GM21576 (cell line): ENCODE measurements at regions not wholly inside any gene's neighbourhood (a gene's known extent, or its start where the extent isn't known, plus 50 kb on each side); places are given as distances from the start of the nearest gene placed in this dataset.
"Not testable (repeated sequence)": the region's sequence is repeated elsewhere in the genome, so short reads cannot be mapped to it uniquely, and the experiment has no call there.

Experiments used
- ATAC-seq: cut with Tn5 transposase; IDR thresholded peaks from one replicate; pipeline ENCODE4 v1.9.1; 2021; ENCODE audit warnings: mild to moderate bottlenecking, moderate library complexity; ENCODE audit not compliant: unreplicated experiment

DNA sequence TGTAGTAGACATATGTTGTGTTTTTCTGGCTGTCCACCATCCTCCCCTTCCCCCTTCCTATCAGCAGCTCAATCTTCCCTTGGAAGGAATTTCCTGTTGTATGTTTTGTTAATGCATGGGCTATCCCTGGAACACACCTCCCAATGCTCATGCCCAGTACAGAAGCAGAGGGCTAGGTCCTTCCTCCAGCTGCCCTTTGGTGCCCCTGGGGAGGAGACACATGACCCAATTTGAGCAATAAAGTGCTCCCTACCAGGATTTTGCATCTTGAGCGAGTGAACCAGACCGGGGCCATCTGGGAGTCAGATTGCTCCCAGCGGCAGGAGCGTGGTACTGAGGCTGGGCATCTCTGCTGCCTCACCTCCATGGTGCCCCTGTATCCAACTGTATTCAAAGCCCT is 141.5 kb upstream of the MED13 start:
- ATAC-seq: no peak

GRCh38 chr17:62197156-62197555 is 132.1 kb upstream of the MED13 start:
- ATAC-seq: not testable (repeated sequence)

- not testable (repeated sequence) for ATAC-seq
These were observed 131.5 kb upstream of the MED13 start for GRCh38 chr17:62196587-62196986.

DNA sequence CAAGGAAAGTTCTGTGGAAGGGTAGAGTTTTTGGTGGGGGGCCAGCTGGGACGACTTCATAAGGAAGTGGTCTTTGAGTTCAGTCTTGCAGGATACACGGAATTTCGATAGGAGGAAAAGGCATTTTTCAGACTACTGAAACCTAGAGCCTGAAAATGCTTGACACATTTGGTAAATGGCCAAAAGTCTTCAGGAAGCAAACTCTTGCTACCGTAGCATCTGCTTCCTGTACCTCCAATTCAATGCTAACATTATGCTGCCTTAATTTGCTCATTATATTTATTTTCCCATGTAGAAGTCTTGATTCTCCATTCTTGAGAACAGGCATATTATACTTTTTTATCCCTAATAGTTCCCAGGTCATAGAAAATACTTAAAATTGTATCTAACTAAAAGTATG is 129.3 kb upstream of the MED13 start:
- ATAC-seq: no peak

- ATAC-seq: no peak
These were observed 128.2 kb upstream of the MED13 start for GRCh38 chr17:62193249-62193648.

- ATAC-seq: no peak
These were observed 126.6 kb upstream of the MED13 start for GRCh38 chr17:62191390-62192361.

GRCh38 chr17:62189377-62189776 is 124.3 kb upstream of the MED13 start:
- no peak for ATAC-seq

- ATAC-seq: no peak
These were observed 123.6 kb upstream of the MED13 start for GRCh38 chr17:62188713-62189112.

DNA sequence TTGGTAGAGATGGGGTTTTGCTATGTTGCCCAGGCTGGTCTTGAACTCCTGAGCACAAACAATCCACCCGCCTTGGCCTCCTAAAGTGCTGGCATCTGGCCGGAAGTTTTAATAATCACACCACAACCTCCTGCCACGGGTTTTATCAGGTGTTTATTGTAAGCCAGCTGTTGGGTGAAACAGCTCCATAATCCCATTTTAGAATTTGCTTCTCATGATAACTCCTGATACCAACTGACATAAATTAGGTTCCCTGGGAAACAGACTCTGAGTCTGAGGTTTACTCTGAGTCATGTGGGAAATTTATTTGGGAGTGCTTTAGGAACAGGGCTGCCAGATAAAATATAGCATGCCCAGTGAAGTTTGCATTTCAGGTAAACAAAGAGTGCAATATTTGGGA is 122.6 kb upstream of the MED13 start:
- ATAC-seq: no peak

GRCh38 chr17:62186841-62187240 is 121.8 kb upstream of the MED13 start:
- no peak for ATAC-seq

GRCh38 chr17:62180772-62181171 is 115.7 kb upstream of the MED13 start:
- ATAC-seq: no peak

GRCh38 chr17:62179525-62180161 is 114.6 kb upstream of the MED13 start:
- no peak for ATAC-seq

DNA sequence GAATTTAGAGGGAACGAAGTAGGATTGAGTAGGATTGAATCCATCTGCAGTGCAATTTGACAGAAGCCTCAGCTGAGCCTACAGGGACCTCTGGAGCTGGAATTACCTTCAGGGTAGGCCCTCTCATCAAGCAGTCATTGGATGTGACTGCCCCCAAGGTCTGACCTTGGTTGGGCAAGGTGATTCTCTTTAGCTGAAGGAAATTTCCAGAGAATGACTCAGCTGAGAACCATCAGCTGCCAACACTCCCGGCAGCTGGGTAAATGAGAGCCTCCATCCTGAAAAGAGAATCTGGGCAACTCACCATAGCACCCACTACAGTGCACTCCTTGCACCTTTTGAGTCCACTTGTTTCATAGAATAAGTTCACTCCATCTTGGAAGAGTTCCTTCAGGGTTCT is 113.5 kb upstream of the MED13 start:
- no peak for ATAC-seq

- no peak for ATAC-seq
These were observed 107.6 kb upstream of the MED13 start for GRCh38 chr17:62172492-62173291.

- ATAC-seq: no peak
These were observed 102.0 kb upstream of the MED13 start for GRCh38 chr17:62167076-62167475.

GRCh38 chr17:62164747-62165722 is 100.0 kb upstream of the MED13 start:
- no peak for ATAC-seq

- ATAC-seq: no peak
These were observed 98.8 kb upstream of the MED13 start for GRCh38 chr17:62163847-62164246.

GRCh38 chr17:62162898-62163297 is 97.8 kb upstream of the MED13 start:
- ATAC-seq: no peak

DNA sequence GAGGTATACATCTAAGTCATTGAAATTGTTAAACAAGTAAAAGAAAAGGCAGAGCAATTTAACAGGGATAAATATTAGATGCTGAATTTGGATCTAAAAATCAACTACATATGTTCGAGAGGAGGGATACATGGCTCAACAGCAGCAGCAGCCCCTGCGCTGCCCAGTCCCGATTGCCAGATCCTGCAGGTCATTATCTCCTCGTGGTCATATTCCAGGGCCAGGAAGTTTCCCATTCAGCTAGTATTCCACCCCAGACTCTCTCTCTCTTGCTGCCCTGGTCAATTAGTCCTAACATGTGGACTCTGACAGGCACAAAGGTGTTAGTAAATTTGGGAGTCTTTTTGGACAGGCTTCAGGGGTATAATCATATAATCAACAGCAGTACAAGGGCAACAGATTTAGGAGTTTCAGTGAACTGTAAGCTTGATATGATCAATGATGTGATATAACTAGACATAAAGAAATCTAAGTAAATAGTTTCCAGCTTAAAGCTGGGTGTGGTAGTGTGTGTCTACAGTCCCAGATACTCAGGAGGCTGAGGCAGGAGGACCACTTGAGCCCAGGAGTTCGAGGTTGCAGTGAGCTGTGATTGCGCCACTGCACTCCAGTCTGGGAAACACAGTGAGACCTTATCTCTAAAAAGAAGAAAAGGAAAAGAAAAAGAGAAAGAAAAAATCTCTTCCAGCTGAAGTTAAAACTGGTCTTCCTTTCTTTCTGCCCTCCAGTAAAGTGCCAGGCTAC is 96.5 kb upstream of the MED13 start:
- ATAC-seq: no peak

- ATAC-seq: no peak
These were observed 95.7 kb upstream of the MED13 start for GRCh38 chr17:62160816-62161215.
